ENCODE measurements at regions not wholly inside any gene's neighbourhood (a gene's known extent, or its start where the extent isn't known, plus 50 kb on each side); places are given as distances from the start of the nearest gene placed in this dataset.

DNA sequence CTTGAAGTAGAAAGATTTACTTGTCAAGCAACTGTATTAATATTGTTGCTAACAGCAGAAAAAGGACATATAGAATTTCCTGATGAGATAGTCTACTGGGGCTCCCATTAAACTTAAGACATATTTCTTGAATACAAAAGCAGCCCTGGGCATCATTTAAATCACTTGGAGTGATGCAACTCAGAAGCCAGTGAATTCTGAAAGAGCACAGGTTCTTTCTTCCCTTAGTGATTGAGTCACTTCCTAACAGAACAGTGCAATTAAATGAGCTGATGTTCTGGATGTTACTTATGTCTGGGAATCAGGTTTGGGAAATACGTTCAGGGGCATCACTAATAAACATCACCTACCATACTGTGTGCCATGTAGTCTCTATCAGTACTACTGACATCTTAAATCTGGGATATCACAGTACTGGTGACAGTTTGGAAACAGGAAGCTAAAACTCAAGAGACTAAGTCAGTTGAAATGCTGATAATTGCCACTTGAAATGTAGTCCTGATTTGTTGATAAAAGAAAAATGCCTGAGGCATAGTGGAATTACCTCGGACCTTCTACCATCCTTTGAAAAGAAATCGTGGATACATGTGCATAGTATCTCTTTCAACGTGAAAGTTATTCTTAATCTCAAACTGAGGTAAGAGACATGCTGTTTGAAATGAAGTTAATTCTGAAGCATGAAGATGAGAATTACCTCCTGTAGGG lies 249.2 kb upstream of the GPRIN3 start:
- TF ChIP-seq, protein P1, sequence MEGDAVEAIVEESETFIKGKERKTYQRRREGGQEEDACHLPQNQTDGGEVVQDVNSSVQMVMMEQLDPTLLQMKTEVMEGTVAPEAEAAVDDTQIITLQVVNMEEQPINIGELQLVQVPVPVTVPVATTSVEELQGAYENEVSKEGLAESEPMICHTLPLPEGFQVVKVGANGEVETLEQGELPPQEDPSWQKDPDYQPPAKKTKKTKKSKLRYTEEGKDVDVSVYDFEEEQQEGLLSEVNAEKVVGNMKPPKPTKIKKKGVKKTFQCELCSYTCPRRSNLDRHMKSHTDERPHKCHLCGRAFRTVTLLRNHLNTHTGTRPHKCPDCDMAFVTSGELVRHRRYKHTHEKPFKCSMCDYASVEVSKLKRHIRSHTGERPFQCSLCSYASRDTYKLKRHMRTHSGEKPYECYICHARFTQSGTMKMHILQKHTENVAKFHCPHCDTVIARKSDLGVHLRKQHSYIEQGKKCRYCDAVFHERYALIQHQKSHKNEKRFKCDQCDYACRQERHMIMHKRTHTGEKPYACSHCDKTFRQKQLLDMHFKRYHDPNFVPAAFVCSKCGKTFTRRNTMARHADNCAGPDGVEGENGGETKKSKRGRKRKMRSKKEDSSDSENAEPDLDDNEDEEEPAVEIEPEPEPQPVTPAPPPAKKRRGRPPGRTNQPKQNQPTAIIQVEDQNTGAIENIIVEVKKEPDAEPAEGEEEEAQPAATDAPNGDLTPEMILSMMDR (IDR thresholded peaks at IDR 0.05; ENCODE audit: extremely low read depth in 1 of 2, insufficient read depth in 1 of 2, low read depth in 1 of 2, low read length in 2 of 2), result no peak
- no peak for TF ChIP-seq POLR2A (IDR thresholded peaks at IDR 0.05; ENCODE audit: low read depth, low read length)
